Neural progenitor cell (in vitro differentiated cells): ENCODE measurements at regions not wholly inside any gene's neighbourhood (a gene's known extent, or its start where the extent isn't known, plus 50 kb on each side); places are given as distances from the start of the nearest gene placed in this dataset.

Experiments used
- DNase-seq: peaks from one replicate; pipeline ENCODE4 v3.0.0-alpha.2; 2016; ENCODE audit warnings: low spot score
- H2AFZ ChIP-seq: fragments of 200-600 bp; sonication (generic); replicated peaks from 2 replicates; pipeline ENCODE4 v1.6.1; 2016; ENCODE audit warnings: antibody characterized with exemption
- H3F3A ChIP-seq: fragments of 200-600 bp; sonication (generic); 2 replicates; pipeline ENCODE4 v1.6.1; 2016; ENCODE audit warnings: antibody characterized with exemption, low read depth
- H3K27ac ChIP-seq: fragments of 200-600 bp; sonication (generic); 2 replicates; pipeline ENCODE4 v1.5.1; 2016; ENCODE audit warnings: mild to moderate bottlenecking
- H3K27me3 ChIP-seq: fragments of 200-600 bp; sonication (generic); 2 replicates; pipeline ENCODE4 v1.6.1; 2016; ENCODE audit warnings: mild to moderate bottlenecking, moderate library complexity
- H3K36me3 ChIP-seq: fragments of 200-600 bp; sonication (generic); 2 replicates; pipeline ENCODE4 v1.5.1; 2016
- H3K4me1 ChIP-seq: fragments of 200-600 bp; sonication (generic); 2 replicates; pipeline ENCODE4 v1.6.1; 2016; ENCODE audit warnings: mixed run types
- H3K4me2 ChIP-seq: fragments of 200-600 bp; sonication (generic); 2 replicates; pipeline ENCODE4 v1.6.1; 2016
- H3K4me3 ChIP-seq: fragments of 200-600 bp; sonication (generic); 2 replicates; pipeline ENCODE4 v1.5.1; 2016
- H3K79me2 ChIP-seq: fragments of 200-600 bp; sonication (generic); 2 replicates; pipeline ENCODE4 v1.6.1; 2016; ENCODE audit warnings: low read depth
- H3K9ac ChIP-seq: fragments of 200-600 bp; sonication (generic); 2 replicates; pipeline ENCODE4 v1.6.1; 2016
- H3K9me3 ChIP-seq: fragments of 200-600 bp; sonication (generic); 2 replicates; pipeline ENCODE4 v1.5.1; 2016; ENCODE audit warnings: low read depth
- H4K20me1 ChIP-seq: fragments of 200-600 bp; sonication (generic); 2 replicates; pipeline ENCODE4 v1.6.1; 2016; ENCODE audit warnings: low read depth
- H3K27ac Mint-ChIP-seq: 3 replicates; pipeline ENCODE4 v1.8.0; 2021; ENCODE audit warnings: mixed read lengths
- H3K27me3 Mint-ChIP-seq: 2 replicates; pipeline ENCODE4 v1.8.0; 2022; ENCODE audit warnings: low read depth, mild to moderate bottlenecking, inconsistent platforms, moderate library complexity, mixed read lengths; ENCODE audit not compliant: insufficient read depth
- H3K36me3 Mint-ChIP-seq: 3 replicates; pipeline ENCODE4 v1.8.0; 2021; ENCODE audit warnings: mixed read lengths
- H3K4me1 Mint-ChIP-seq: 3 replicates; pipeline ENCODE4 v1.8.0; 2021; ENCODE audit warnings: mixed read lengths
- H3K4me3 Mint-ChIP-seq: 3 replicates; pipeline ENCODE4 v1.8.0; 2021; ENCODE audit warnings: mild to moderate bottlenecking, moderate library complexity, mixed read lengths
- H3K9me3 Mint-ChIP-seq: 3 replicates; pipeline ENCODE4 v1.8.0; 2020; ENCODE audit warnings: mixed read lengths
- EZH2 ChIP-seq: fragments of 200-600 bp; sonication (generic); IDR thresholded peaks from 2 replicates; pipeline ENCODE4 v1.6.1; 2017; ENCODE audit warnings: antibody characterized with exemption, mild to moderate bottlenecking, moderate library complexity
- EZH2phosphoT487 ChIP-seq: fragments of 200-600 bp; sonication (generic); IDR thresholded peaks from 2 replicates; pipeline ENCODE4 v1.6.1; 2017; ENCODE audit warnings: antibody characterized with exemption
- TF ChIP-seq, protein P1 (sequence below): fragments of 200-600 bp; sonication (generic); IDR thresholded peaks from 2 replicates; pipeline ENCODE4 v1.5.1; 2017; ENCODE audit warnings: antibody characterized with exemption, mild to moderate bottlenecking

DNA sequence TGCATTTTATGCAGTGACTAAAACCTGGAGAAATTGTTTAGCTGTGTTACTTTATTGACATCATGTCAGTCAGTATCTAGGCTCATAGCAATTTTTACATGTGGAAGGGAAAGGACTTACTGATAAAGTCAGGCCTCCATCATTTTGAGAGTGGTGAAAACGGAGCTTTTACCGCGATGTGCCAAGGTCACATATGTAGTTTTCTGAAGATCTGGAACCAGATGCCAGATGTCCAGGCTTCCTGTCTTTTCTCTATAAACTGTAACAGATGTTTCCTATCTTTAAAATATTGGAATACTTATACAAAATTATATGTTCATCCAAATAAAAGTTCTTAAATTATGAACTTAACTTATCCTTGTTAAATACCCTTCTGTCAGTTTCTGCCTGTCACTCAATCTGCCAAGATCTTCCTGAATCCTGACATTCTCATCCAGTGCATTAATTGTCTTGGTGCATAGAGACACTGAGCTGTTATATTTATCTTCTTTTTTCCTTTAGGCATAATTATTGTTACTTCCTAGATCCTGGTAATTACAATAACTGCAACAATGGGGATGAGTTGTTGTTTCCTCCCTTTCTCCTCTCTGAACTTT lies 1646.2 kb upstream of the TENM3 start:
- Mint-ChIP-seq H3K4me3 (no peak overlapping the region), H3K27me3 (no peaks in the 10 kb centered on the region), H3K27ac (no peak overlapping the region), H3K9me3 (no peaks in the 10 kb centered on the region), H3K4me1 (peaks cover 8% of the 10 kb centered on the region), H3K36me3 (no peaks in the 10 kb centered on the region)
- Histone ChIP-seq H4K20me1 (no peaks in the 10 kb centered on the region), H3K79me2 (no peaks in the 10 kb centered on the region), H3K4me1 (no peaks in the 10 kb centered on the region), H3K36me3 (no peaks in the 10 kb centered on the region), H3K9ac (no peak overlapping the region), H2AFZ (no peak overlapping the region), H3K9me3 (no peaks in the 10 kb centered on the region), H3K4me2 (no peak overlapping the region), H3F3A (no peaks in the 10 kb centered on the region), H3K27ac (no peak overlapping the region), H3K4me3 (no peak overlapping the region), H3K27me3 (no peaks in the 10 kb centered on the region)
- DNase-seq, result no peak
- no peak for TF ChIP-seq EZH2
- TF ChIP-seq, protein P1, sequence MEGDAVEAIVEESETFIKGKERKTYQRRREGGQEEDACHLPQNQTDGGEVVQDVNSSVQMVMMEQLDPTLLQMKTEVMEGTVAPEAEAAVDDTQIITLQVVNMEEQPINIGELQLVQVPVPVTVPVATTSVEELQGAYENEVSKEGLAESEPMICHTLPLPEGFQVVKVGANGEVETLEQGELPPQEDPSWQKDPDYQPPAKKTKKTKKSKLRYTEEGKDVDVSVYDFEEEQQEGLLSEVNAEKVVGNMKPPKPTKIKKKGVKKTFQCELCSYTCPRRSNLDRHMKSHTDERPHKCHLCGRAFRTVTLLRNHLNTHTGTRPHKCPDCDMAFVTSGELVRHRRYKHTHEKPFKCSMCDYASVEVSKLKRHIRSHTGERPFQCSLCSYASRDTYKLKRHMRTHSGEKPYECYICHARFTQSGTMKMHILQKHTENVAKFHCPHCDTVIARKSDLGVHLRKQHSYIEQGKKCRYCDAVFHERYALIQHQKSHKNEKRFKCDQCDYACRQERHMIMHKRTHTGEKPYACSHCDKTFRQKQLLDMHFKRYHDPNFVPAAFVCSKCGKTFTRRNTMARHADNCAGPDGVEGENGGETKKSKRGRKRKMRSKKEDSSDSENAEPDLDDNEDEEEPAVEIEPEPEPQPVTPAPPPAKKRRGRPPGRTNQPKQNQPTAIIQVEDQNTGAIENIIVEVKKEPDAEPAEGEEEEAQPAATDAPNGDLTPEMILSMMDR, result no peak

DNA sequence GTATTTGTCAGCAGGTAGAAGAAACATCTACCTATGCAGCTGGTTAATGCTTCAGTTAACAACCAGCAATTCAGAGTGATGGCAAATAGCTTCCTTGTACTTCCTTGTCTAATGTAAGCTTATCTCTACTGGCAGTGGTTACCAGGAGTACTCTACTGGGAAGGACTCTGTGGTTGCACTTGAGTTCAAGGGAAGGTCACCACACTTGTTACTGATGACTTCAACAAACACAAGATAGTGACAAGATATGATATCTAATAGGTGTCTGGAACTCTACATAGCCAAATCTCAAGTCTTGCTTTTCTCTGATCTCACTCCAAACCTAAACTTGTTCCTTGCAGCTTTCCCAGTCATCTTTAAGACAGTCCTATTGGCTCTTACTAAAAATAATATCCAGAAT lies 1644.9 kb upstream of the TENM3 start:
- no peaks in the 10 kb centered on the region for H3K36me3 ChIP-seq
- no peak overlapping the region for H3K27ac ChIP-seq
- Mint-ChIP-seq H3K4me3 (no peak overlapping the region), H3K9me3 (no peaks in the 10 kb centered on the region), H3K27me3 (no peaks in the 10 kb centered on the region), H3K4me1 (no peaks in the 10 kb centered on the region), H3K27ac (no peak overlapping the region), H3K36me3 (no peaks in the 10 kb centered on the region)
- no peaks in the 10 kb centered on the region for H3K9me3 ChIP-seq
- no peak for DNase-seq
- H3K4me2 ChIP-seq, result no peak overlapping the region
- no peak overlapping the region for H2AFZ ChIP-seq
- H3K4me3 ChIP-seq, result no peak overlapping the region
- no peaks in the 10 kb centered on the region for H4K20me1 ChIP-seq
- H3K4me1 ChIP-seq, result no peaks in the 10 kb centered on the region
- TF ChIP-seq EZH2 (no peak), EZH2phosphoT487 (no peak)
- TF ChIP-seq, protein P1, result no peak
- H3K27me3 ChIP-seq, result no peaks in the 10 kb centered on the region
- no peak overlapping the region for H3K9ac ChIP-seq
- no peaks in the 10 kb centered on the region for H3K79me2 ChIP-seq
- no peaks in the 10 kb centered on the region for H3F3A ChIP-seq

DNA sequence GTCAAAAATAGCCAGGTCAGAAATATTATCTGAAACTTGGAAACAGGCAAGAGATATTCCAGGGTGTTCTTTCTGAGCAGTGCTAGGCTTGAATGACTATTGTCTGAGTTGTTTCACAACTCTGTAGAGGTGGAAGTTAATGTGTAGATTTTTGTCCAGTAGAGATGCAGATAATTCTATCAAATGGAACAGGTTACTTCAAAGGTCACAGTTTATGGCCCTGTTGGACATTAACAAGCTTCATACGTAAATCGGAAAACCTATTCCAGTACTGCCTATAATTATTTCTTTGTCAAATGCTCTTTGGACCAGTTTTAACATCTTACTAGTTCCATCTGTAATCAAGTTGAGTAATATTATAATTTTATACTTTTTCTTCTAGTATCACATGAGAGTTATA lies 1639.4 kb upstream of the TENM3 start:
- Histone ChIP-seq H3K36me3 (no peaks in the 10 kb centered on the region), H3F3A (no peaks in the 10 kb centered on the region), H3K9me3 (no peaks in the 10 kb centered on the region), H3K4me1 (no peaks in the 10 kb centered on the region), H4K20me1 (no peaks in the 10 kb centered on the region), H3K79me2 (no peaks in the 10 kb centered on the region), H3K4me3 (no peak overlapping the region), H3K9ac (no peak overlapping the region), H2AFZ (no peak overlapping the region), H3K27ac (no peak overlapping the region), H3K27me3 (no peaks in the 10 kb centered on the region), H3K4me2 (no peak overlapping the region)
- H3K36me3 Mint-ChIP-seq, result no peaks in the 10 kb centered on the region
- no peak for DNase-seq
- H3K27ac Mint-ChIP-seq, result no peak overlapping the region
- H3K9me3 Mint-ChIP-seq, result no peaks in the 10 kb centered on the region
- H3K27me3 Mint-ChIP-seq, result no peaks in the 10 kb centered on the region
- no peak overlapping the region for H3K4me3 Mint-ChIP-seq
- no peak for TF ChIP-seq EZH2phosphoT487
- TF ChIP-seq, protein P1, result no peak
- no peak for TF ChIP-seq EZH2
- peaks cover 2% of the 10 kb centered on the region for H3K4me1 Mint-ChIP-seq
